OCI-LY3 (cell line): ENCODE measurements at regions not wholly inside any gene's neighbourhood (a gene's known extent, or its start where the extent isn't known, plus 50 kb on each side); places are given as distances from the start of the nearest gene placed in this dataset.

ENCODE experiments used
- H2AFZ ChIP-seq: fragments of 200-600, 300-600 bp; shearing (Covaris generic); 2 replicates; pipeline ENCODE4 v1.6.0; 2014; ENCODE audit warnings: antibody characterized with exemption, low read depth, low read length
- H3K27ac ChIP-seq: fragments of 200-600, 300-600 bp; sonication (generic); 2 replicates; pipeline ENCODE4 v1.5.1; 2014; ENCODE audit warnings: mild to moderate bottlenecking, low read length, moderate library complexity, mixed read lengths
- H3K27me3 ChIP-seq: fragments of 200-600, 300-600 bp; sonication (generic); 2 replicates; pipeline ENCODE4 v1.6.1; 2014; ENCODE audit warnings: low read depth, low read length, mixed read lengths
- H3K36me3 ChIP-seq: fragments of 200-600, 300-600 bp; sonication (generic); replicated peaks from 2 replicates; pipeline ENCODE3; 2014; ENCODE audit warnings: low read depth, low read length, mixed read lengths
- H3K4me1 ChIP-seq: fragments of 300-600, 200-600 bp; sonication (generic); 2 replicates; pipeline ENCODE4 v1.6.1; 2014; ENCODE audit warnings: low read length, mixed read lengths
- H3K4me2 ChIP-seq: fragments of 200-600, 300-600 bp; sonication (generic); 2 replicates; pipeline ENCODE4 v1.6.1; 2014; ENCODE audit warnings: low read length, mixed read lengths
- H3K4me3 ChIP-seq: fragments of 300-600, 200-600 bp; sonication (generic); 2 replicates; pipeline ENCODE4 v1.5.1; 2014; ENCODE audit warnings: antibody characterized with exemption, mild to moderate bottlenecking, low read length, moderate library complexity
- H3K79me2 ChIP-seq: fragments of 300-600, 200-600 bp; shearing (Covaris generic); 2 replicates; pipeline ENCODE4 v1.6.1; 2014; ENCODE audit warnings: mild to moderate bottlenecking, low read length, mixed read lengths
- H3K9ac ChIP-seq: fragments of 300-600, 200-600 bp; shearing (Covaris generic); 2 replicates; pipeline ENCODE4 v1.6.0; 2014; ENCODE audit warnings: mild to moderate bottlenecking, low read length, moderate library complexity
- H3K9me3 ChIP-seq: fragments of 200-600, 300-600 bp; shearing (Covaris generic); 2 replicates; pipeline ENCODE4 v1.6.1; 2014; ENCODE audit warnings: low read length, mixed read lengths; ENCODE audit not compliant: insufficient read depth
- H4K20me1 ChIP-seq: fragments of 200-600, 300-600 bp; sonication (generic); 2 replicates; pipeline ENCODE4 v1.6.1; 2016; ENCODE audit warnings: low read length, mixed read lengths; ENCODE audit not compliant: insufficient read depth
- CTCF ChIP-seq: fragments of 200-600, 300-600 bp; sonication (generic); IDR thresholded peaks from 2 replicates; pipeline ENCODE4 v1.5.1; 2014; ENCODE audit warnings: antibody characterized with exemption, low read length, low read depth
- EZH2phosphoT487 ChIP-seq: fragments of 200-600 bp; shearing (Covaris generic); IDR thresholded peaks from 2 replicates; pipeline ENCODE4 v1.6.1; 2018; ENCODE audit warnings: antibody characterized with exemption, mixed run types, low read depth

DNA sequence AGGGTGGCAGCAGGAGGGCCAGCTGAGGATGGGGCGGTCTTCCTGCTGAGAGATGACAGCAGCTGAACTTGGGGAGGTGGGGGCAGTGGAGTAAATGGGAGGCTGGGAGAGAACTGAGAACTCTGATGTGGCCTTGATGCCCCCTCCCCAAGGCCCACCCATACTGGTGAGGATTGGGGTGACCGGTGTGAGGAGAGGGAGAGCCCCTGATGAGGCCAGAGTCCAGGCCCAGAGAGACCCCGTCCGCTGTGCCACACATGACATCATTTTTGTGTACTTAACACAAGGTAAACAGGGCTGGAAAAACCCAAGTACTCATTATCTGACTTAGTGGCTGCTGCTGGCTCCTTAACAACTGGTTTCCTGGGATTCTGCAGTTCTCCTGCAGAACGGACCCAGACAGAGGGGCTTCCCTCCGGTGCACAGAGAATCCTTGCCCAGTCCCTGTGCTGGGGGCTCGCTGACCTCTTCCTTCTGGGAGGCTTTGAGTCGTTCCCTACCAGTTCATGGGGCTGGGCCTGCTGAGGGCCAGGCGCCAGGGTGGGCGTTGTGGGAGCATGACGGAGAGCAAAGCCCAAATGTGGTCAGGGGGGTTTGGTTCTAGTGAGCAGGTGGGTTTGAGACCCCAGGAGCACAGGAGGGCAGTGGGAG, 207.6 kb downstream of the RAB11FIP4 start:
- H3K4me1 ChIP-seq, result no peaks in the 10 kb centered on the region
- H3K79me2 ChIP-seq, result no peaks in the 10 kb centered on the region
- no peak overlapping the region for H3K4me3 ChIP-seq
- H3K36me3 ChIP-seq, result no peaks in the 10 kb centered on the region
- H2AFZ ChIP-seq, result no peak overlapping the region
- no peak overlapping the region for H3K9ac ChIP-seq
- TF ChIP-seq EZH2phosphoT487 (no peak), CTCF (no peak)
- H3K9me3 ChIP-seq, result no peaks in the 10 kb centered on the region
- H4K20me1 ChIP-seq, result no peaks in the 10 kb centered on the region
- H3K4me2 ChIP-seq, result no peak overlapping the region
- H3K27me3 ChIP-seq, result 0 out of 2 replicates have a peak, but pooled peaks cover 6% of the 10 kb centered on the region
- no peak overlapping the region for H3K27ac ChIP-seq

- Histone ChIP-seq H3K27ac (no peak overlapping the region), H3K79me2 (no peaks in the 10 kb centered on the region), H3K4me1 (peaks cover 2% of the 10 kb centered on the region; the same call in 1 of the 2 replicates), H3K27me3 (0 out of 2 replicates have a peak, but pooled peaks cover 2% of the 10 kb centered on the region), H3K4me3 (no peak overlapping the region), H2AFZ (no peak overlapping the region), H3K9me3 (no peaks in the 10 kb centered on the region), H3K4me2 (no peak overlapping the region), H3K9ac (no peak overlapping the region), H4K20me1 (no peaks in the 10 kb centered on the region), H3K36me3 (no peaks in the 10 kb centered on the region)
- TF ChIP-seq CTCF, result no peak
- no peak for TF ChIP-seq EZH2phosphoT487
Observed at GRCh38 chr17:31598399-31598782, 206.9 kb downstream of the RAB11FIP4 start.

DNA sequence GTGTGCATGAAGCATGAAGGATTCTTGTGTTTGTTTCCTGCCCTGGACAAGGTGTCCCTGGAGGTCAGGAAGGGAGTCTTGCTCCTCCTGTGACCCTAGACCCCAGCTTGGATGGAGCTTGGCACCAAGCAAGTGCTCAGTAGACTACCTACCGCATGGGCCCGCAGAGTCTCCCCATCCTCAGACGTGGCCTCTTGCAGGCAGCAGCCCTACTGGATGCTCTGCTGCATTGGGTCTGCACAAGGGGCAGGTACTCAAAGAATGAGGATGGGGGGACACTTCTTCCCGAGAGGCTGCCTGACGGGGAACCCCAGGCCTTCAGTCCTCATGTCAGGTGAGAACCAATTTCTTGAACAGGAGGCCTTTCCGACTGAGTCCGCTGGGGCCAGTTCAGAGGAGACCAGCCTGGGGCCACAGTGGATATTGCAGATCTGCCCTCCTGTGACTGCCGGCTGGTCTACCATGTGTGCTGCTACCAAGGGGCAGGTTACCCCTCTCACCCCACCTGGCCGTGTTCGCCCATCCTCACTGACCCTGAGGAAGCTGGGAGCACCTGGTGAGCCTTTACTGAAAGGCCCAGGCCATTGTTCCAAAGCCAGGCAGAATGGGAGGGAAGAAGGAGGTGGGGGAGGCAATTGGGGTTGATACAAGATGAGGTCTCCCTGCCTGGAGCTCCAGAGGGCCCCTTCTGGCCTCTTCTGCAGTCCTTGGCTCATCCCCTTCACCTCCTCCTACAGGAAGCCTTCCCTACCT, 206.3 kb downstream of the RAB11FIP4 start:
- Histone ChIP-seq H3K4me1 (peaks cover 8% of the 10 kb centered on the region), H3K79me2 (no peaks in the 10 kb centered on the region), H3K27ac (no peak overlapping the region), H3K9me3 (no peaks in the 10 kb centered on the region), H4K20me1 (no peaks in the 10 kb centered on the region), H3K27me3 (no peaks in the 10 kb centered on the region), H3K4me3 (no peak overlapping the region), H3K9ac (no peak overlapping the region), H2AFZ (no peak overlapping the region), H3K4me2 (no peak overlapping the region), H3K36me3 (no peaks in the 10 kb centered on the region)
- TF ChIP-seq EZH2phosphoT487, result no peak
- TF ChIP-seq CTCF, result no peak
